ENCODE measurements at regions not wholly inside any gene's neighbourhood (a gene's known extent, or its start where the extent isn't known, plus 50 kb on each side); places are given as distances from the start of the nearest gene placed in this dataset.
"Not testable (repeated sequence)": the region's sequence is repeated elsewhere in the genome, so short reads cannot be mapped to it uniquely, and the experiment has no call there.

- H3K36me3 Mint-ChIP-seq; H3K9me3 Mint-ChIP-seq; POLR2A ChIA-PET; DNase-seq; H3K4me1 Mint-ChIP-seq; H3K27me3 Mint-ChIP-seq; H3K4me3 Mint-ChIP-seq; H3K27ac Mint-ChIP-seq; ATAC-seq (ENCODE audit: low read depth): not testable (repeated sequence)
Measured at GRCh38 chr17:20668868-20669267, 89.3 kb downstream of the CDRT15L2 start.

DNA sequence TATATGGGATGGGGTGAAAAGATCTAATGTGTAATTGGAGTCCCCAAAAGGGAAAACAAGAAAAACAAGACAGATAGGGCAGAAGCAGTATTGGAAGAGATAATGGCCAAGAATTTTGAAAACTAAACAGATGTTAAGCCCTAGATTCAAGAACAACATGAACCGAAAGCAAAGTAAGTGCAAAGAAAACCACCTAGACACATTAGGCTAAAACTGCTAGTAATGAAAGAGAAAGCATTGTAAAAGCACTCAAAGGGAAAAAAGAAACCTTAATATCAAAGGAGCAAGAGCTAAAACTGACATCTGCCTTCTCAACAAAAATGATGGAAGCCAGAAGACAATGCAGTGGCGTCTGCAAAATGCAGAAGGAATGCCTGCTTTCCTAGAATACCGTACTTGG, 91.0 kb downstream of the CDRT15L2 start:
- H3K27me3 Mint-ChIP-seq, POLR2A ChIA-PET, H3K4me3 Mint-ChIP-seq, H3K4me1 Mint-ChIP-seq, H3K9me3 Mint-ChIP-seq, DNase-seq, H3K36me3 Mint-ChIP-seq, H3K27ac Mint-ChIP-seq: not testable (repeated sequence)
- ATAC-seq (ENCODE audit: low read depth) = peak; percentile 42

GRCh38 chr17:20674374-20674773, 94.8 kb downstream of the CDRT15L2 start:
- H3K4me1 Mint-ChIP-seq; H3K9me3 Mint-ChIP-seq; ATAC-seq (ENCODE audit: low read depth); H3K36me3 Mint-ChIP-seq; H3K4me3 Mint-ChIP-seq; H3K27ac Mint-ChIP-seq; DNase-seq; H3K27me3 Mint-ChIP-seq; POLR2A ChIA-PET: not testable (repeated sequence)

- POLR2A ChIA-PET; H3K27ac Mint-ChIP-seq; DNase-seq; H3K36me3 Mint-ChIP-seq; ATAC-seq (ENCODE audit: low read depth); H3K27me3 Mint-ChIP-seq; H3K9me3 Mint-ChIP-seq; H3K4me3 Mint-ChIP-seq: not testable (repeated sequence)
- peaks cover 12% of the 10 kb centered on the region for H3K4me1 Mint-ChIP-seq
Measured at GRCh38 chr17:20675707-20676106, 96.2 kb downstream of the CDRT15L2 start.

DNA sequence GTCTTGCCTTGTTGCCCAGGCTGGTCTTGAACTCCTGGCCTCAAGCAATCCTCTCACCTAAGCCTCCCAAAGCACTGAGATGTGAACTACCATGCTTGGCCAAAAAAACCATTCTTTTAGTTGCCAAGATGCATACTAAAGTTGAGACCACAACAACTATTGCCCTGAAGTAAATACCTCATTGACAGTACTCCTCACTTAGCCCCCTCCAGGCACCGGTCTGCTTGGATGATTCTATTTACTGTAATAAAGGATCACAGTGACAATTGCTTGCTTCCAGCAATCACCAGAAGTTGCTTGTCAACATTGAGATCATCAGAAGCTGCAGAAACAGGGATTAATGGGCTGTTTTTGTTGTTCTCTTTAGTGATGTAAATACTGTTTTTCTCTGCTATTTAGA, 97.1 kb downstream of the CDRT15L2 start:
- H3K27ac Mint-ChIP-seq; H3K9me3 Mint-ChIP-seq; H3K4me3 Mint-ChIP-seq; POLR2A ChIA-PET; H3K27me3 Mint-ChIP-seq; ATAC-seq (ENCODE audit: low read depth); H3K36me3 Mint-ChIP-seq; DNase-seq: not testable (repeated sequence)
- peaks cover 12% of the 10 kb centered on the region for H3K4me1 Mint-ChIP-seq

GRCh38 chr17:20677469-20677868, 97.9 kb downstream of the CDRT15L2 start:
- H3K27me3 Mint-ChIP-seq; ATAC-seq (ENCODE audit: low read depth); H3K27ac Mint-ChIP-seq; POLR2A ChIA-PET; H3K36me3 Mint-ChIP-seq; H3K9me3 Mint-ChIP-seq; H3K4me3 Mint-ChIP-seq; DNase-seq: not testable (repeated sequence)
- peaks cover 12% of the 10 kb centered on the region for H3K4me1 Mint-ChIP-seq

GRCh38 chr17:20678424-20678823, 98.9 kb downstream of the CDRT15L2 start:
- H3K4me3 Mint-ChIP-seq; ATAC-seq (ENCODE audit: low read depth); H3K36me3 Mint-ChIP-seq; H3K27me3 Mint-ChIP-seq; POLR2A ChIA-PET; H3K9me3 Mint-ChIP-seq; DNase-seq: not testable (repeated sequence)
- Mint-ChIP-seq H3K4me1 (peaks cover 12% of the 10 kb centered on the region), H3K27ac (peak overlapping the region; percentile 0)

DNA sequence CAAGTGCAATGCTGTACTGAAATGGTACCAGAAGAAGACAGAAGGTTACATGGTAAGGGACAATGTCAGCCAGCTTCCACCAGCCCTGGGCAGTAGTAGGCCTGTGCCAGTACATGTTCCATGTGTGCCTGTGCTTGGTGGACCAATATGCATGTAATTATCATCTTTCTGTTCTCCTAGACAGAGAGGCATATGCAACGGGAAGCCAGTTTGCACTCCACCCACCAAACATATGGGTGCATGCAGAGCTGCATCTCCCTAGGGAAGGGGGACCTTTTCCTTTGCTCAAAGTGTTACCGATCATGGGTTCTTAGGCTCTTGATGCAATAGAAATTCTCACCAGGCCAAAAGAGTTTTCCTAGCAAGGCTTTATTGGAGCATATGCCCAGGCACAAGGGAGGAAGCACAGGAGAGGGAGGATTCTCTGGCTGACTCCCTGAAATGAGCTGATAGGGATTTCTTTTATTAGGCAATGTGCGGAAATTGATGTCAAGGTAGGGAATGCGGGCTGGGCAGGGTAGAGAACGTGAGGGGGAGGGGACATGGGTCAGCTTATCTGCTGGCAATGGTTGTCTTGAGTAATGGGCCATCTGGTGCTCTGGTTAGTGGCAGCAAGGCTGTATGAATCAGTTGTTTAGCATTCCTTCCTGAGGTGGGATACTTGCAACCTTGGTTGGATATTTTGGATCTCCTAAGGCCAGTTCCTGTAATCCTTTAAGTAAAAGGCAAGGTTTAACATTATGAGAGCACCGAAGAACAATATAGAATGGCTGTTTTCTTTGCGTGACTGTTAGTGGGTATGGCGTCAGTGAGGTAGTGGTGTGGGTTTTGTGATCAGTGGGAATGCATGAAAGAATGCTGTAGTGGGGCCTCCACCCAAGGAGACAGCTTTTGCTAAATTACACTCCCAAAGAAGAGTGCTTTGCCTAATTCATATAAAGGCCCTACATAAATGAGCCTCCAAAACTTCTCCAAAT, 102.5 kb downstream of the CDRT15L2 start:
- H3K27me3 Mint-ChIP-seq; H3K36me3 Mint-ChIP-seq; DNase-seq; POLR2A ChIA-PET; H3K9me3 Mint-ChIP-seq; ATAC-seq (ENCODE audit: low read depth); H3K4me3 Mint-ChIP-seq; H3K27ac Mint-ChIP-seq: not testable (repeated sequence)
- peaks cover 11% of the 10 kb centered on the region for H3K4me1 Mint-ChIP-seq

DNA sequence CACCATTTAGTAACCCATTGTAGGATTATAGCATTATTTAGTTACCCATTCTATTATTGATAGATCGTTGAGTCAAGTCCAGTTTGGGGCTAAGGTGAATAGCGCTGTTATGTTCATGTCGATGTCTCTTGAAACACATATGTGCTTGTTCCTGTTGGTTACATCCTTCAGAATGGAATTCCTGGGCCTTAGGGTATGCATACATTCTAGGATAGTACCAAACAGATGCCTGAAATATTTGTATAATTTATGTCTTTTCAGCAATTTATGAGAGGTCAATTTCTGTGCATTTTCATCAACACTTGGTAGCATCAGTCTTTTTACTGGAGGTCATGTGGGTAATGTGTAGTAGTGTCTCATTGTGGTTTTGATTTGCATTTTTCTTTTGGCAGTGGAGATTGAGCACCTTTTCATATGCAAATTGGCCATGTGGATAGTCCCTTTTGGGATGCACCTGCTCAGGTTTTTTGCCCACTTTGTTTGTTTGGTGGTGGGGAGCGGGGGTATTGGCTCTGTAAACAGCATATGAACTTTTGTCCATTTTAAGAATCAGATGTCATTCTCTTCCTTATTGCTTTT, 104.2 kb downstream of the CDRT15L2 start:
- H3K27me3 Mint-ChIP-seq; H3K27ac Mint-ChIP-seq; POLR2A ChIA-PET; ATAC-seq (ENCODE audit: low read depth); H3K4me1 Mint-ChIP-seq; H3K4me3 Mint-ChIP-seq; H3K9me3 Mint-ChIP-seq; H3K36me3 Mint-ChIP-seq; DNase-seq: not testable (repeated sequence)

GRCh38 chr17:20684975-20685374, 105.5 kb downstream of the CDRT15L2 start:
- POLR2A ChIA-PET; DNase-seq; H3K9me3 Mint-ChIP-seq; ATAC-seq (ENCODE audit: low read depth); H3K27me3 Mint-ChIP-seq; H3K27ac Mint-ChIP-seq; H3K36me3 Mint-ChIP-seq; H3K4me1 Mint-ChIP-seq; H3K4me3 Mint-ChIP-seq: not testable (repeated sequence)

GRCh38 chr17:20687584-20687983, 108.1 kb downstream of the CDRT15L2 start:
- H3K27me3 Mint-ChIP-seq; POLR2A ChIA-PET; H3K4me1 Mint-ChIP-seq; DNase-seq; H3K27ac Mint-ChIP-seq; ATAC-seq (ENCODE audit: low read depth); H3K4me3 Mint-ChIP-seq; H3K9me3 Mint-ChIP-seq; H3K36me3 Mint-ChIP-seq: not testable (repeated sequence)

GRCh38 chr17:20689170-20689749, 109.7 kb downstream of the CDRT15L2 start:
- not testable (repeated sequence) for ATAC-seq (ENCODE audit: low read depth); H3K9me3 Mint-ChIP-seq; H3K27me3 Mint-ChIP-seq; H3K36me3 Mint-ChIP-seq; H3K4me1 Mint-ChIP-seq; H3K4me3 Mint-ChIP-seq; H3K27ac Mint-ChIP-seq; DNase-seq
- POLR2A ChIA-PET = interaction anchor here (0.5 kb wide), 1 partner anchor 84 kb away, joined by 3 read pairs; no protein-coding TSS in a partner anchor

DNA sequence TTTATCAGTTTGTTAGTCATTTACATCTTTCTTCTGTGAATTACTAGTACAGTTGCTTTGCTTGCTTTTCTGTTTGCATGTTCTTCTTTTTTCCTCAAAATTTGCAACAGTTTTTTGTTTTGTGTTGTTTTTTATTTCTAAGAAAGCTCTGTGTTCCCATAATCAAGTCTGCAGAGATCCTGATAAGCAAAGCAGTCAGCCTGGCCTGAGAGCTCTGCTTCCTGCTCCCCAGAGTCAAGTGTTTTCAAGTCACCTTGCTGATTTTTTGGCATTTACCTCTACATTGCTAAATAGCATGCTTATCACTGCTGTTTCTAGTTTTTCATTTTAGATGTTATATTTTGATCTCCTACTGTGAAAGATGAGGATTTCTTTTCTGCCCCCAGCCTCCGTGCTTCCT, 113.2 kb downstream of the CDRT15L2 start:
- Mint-ChIP-seq H3K4me1 (peaks cover 24% of the 10 kb centered on the region), H3K4me3 (peak overlapping the region; percentile 0), H3K36me3 (peaks cover 13% of the 10 kb centered on the region)
- not testable (repeated sequence) for H3K9me3 Mint-ChIP-seq; H3K27ac Mint-ChIP-seq; H3K27me3 Mint-ChIP-seq; DNase-seq; ATAC-seq (ENCODE audit: low read depth)
- POLR2A ChIA-PET = interaction anchor here (0.6 kb wide), 1 partner anchor 16 kb away, joined by 3 read pairs; no protein-coding TSS in a partner anchor

DNA sequence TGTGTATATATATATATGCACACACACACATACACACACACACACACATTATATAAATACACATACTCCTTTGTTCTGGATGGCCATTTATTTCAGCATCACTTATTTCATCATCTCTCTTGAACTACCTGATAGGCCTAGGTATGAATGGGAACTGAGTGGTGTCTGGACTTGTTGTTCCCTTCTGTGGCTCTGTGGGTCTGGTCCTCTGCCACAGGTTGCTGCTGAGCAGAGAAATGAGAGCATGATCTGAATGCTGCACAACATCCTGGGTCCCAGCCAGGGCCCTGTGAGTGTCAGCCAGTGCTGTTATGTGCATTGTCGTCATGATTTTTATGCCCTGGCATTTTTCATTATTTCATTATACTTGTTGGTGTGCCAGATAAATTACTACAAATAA, 116.3 kb downstream of the CDRT15L2 start:
- DNase-seq, POLR2A ChIA-PET, H3K36me3 Mint-ChIP-seq, H3K9me3 Mint-ChIP-seq, H3K27me3 Mint-ChIP-seq: not testable (repeated sequence)
- H3K4me3 Mint-ChIP-seq = peak overlapping the region; percentile 45
- peaks cover 40% of the 10 kb centered on the region for H3K4me1 Mint-ChIP-seq
- ATAC-seq (ENCODE audit: low read depth) = peak; percentile 62
- H3K27ac Mint-ChIP-seq = peak overlapping the region; percentile 65

Data from activated naive CD8-positive, alpha-beta T cell treated with anti-CD3 and anti-CD28 coated beads, Interleukin-2, amount 10 ng/mL, durations not matched to agents 7 days and 5 days (primary cell).